ENCODE measurements at regions not wholly inside any gene's neighbourhood (a gene's known extent, or its start where the extent isn't known, plus 50 kb on each side); places are given as distances from the start of the nearest gene placed in this dataset.

- DNase-seq (ENCODE audit: low spot score), result no peak
- TF ChIP-seq, protein P1, sequence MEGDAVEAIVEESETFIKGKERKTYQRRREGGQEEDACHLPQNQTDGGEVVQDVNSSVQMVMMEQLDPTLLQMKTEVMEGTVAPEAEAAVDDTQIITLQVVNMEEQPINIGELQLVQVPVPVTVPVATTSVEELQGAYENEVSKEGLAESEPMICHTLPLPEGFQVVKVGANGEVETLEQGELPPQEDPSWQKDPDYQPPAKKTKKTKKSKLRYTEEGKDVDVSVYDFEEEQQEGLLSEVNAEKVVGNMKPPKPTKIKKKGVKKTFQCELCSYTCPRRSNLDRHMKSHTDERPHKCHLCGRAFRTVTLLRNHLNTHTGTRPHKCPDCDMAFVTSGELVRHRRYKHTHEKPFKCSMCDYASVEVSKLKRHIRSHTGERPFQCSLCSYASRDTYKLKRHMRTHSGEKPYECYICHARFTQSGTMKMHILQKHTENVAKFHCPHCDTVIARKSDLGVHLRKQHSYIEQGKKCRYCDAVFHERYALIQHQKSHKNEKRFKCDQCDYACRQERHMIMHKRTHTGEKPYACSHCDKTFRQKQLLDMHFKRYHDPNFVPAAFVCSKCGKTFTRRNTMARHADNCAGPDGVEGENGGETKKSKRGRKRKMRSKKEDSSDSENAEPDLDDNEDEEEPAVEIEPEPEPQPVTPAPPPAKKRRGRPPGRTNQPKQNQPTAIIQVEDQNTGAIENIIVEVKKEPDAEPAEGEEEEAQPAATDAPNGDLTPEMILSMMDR (IDR thresholded peaks at IDR 0.05), result no peak
- ATAC-seq (ENCODE audit: low FRiP score), result no peak
Measured at GRCh38 chr6:22667855-22668254, 98.5 kb downstream of the HDGFL1 start.

DNA sequence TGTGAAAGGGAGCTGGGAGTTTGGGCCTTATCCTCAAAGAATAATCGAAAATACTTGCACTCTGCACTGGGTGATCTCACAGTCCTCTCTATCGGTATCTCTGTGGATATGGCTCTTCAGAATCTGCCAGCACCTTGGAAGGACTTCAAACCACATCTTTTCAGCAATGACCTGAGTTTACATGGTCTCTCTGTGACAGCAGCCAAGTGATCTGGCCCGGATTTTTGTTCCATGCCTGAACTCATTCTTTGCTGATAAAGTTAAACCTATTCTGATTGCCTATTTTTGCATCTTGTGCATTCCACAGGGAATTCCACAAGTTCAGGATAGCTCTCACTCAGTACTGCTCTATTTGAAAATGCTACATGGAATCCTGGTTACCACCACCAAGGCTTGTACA is 98.9 kb downstream of the HDGFL1 start:
- no peak for DNase-seq (ENCODE audit: low spot score)
- ATAC-seq (ENCODE audit: low FRiP score), result no peak
- TF ChIP-seq, protein P1 (IDR thresholded peaks at IDR 0.05), result no peak

DNA sequence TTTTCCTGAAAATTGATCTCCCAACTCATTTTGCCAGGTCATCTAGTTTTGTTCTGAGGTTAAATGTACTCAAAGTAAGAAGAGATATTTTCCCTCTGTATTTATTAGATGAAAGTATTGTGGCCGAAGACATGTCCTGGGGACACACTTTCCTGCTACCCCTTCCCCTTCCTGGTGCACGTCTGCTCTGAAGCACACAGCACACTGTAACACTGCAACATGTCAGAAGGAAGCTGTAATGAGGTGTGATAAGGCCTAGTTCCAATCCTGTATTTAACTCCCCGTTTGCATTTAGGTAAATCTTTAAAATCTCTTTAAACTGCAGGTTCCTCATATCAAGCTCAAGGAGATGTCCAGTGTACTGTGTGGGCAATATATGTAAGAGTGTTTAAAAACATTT is 99.4 kb downstream of the HDGFL1 start:
- DNase-seq (ENCODE audit: low spot score), result no peak
- no peak for ATAC-seq (ENCODE audit: low FRiP score)
- TF ChIP-seq, protein P1 (IDR thresholded peaks at IDR 0.05), result no peak

- TF ChIP-seq, protein P1 (IDR thresholded peaks at IDR 0.05), result no peak
- ATAC-seq (ENCODE audit: low FRiP score), result no peak
- DNase-seq (ENCODE audit: low spot score), result no peak
Measured at GRCh38 chr6:22670605-22671004, 101.2 kb downstream of the HDGFL1 start.

DNA sequence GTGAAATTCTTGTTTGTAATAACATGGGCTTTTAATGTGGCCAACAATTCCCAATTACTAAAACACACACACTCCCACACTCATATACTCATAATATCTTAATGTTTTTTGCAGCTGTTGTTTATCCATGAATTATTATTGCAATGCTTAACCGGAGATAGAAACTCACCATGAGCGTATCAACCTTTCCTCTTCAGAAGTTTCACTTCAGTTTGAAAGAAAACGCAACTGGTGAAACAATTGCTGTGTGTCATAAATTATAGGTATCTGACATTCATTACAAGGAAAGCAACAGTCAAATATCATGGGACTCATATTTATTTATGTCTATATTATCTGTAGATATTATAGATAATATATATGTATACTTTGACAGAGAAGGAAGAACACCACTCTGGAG is 104.1 kb downstream of the HDGFL1 start:
- ATAC-seq (ENCODE audit: low FRiP score), result no peak
- TF ChIP-seq, protein P1 (IDR thresholded peaks at IDR 0.05), result no peak

GRCh38 chr6:22680950-22681349 is 111.6 kb downstream of the HDGFL1 start:
- ATAC-seq (ENCODE audit: low FRiP score) (no peak), DNase-seq (ENCODE audit: low spot score) (no peak)
- TF ChIP-seq, protein P1 (IDR thresholded peaks at IDR 0.05), result no peak

More for the DNA sequence above, 104.1 kb downstream of the HDGFL1 start:
- no peak for DNase-seq (ENCODE audit: low spot score)

GRCh38 chr6:22681761-22682160 is 112.4 kb downstream of the HDGFL1 start:
- TF ChIP-seq, protein P1 (IDR thresholded peaks at IDR 0.05), result no peak
- no peak for ATAC-seq (ENCODE audit: low FRiP score)
- DNase-seq (ENCODE audit: low spot score), result no peak
